ENCODE measurements at regions not wholly inside any gene's neighbourhood (a gene's known extent, or its start where the extent isn't known, plus 50 kb on each side); places are given as distances from the start of the nearest gene placed in this dataset.
"Not testable (repeated sequence)": the region's sequence is repeated elsewhere in the genome, so short reads cannot be mapped to it uniquely, and the experiment has no call there.

DNA sequence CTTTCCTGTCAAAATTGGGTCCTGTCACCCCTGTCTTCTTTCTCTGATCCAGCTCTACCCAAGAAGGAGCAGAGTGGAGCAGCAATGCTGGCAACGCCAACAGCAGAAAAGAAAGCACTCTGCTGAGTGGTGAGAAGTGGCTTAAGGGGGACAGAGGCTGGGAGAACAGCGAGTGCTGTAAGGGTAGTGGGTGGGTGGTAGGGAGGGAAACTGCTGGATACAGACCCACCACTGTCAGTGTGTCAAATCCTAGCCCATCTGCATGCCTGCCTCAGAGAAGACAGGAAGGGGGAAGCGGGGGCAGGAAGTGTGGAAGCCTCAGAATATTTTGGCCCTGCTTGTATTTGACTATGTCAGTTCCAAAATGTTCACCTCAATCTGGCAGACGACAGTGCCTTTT, 170.4 kb upstream of the MAST4 start:
- DNase-seq, result no peak

DNA sequence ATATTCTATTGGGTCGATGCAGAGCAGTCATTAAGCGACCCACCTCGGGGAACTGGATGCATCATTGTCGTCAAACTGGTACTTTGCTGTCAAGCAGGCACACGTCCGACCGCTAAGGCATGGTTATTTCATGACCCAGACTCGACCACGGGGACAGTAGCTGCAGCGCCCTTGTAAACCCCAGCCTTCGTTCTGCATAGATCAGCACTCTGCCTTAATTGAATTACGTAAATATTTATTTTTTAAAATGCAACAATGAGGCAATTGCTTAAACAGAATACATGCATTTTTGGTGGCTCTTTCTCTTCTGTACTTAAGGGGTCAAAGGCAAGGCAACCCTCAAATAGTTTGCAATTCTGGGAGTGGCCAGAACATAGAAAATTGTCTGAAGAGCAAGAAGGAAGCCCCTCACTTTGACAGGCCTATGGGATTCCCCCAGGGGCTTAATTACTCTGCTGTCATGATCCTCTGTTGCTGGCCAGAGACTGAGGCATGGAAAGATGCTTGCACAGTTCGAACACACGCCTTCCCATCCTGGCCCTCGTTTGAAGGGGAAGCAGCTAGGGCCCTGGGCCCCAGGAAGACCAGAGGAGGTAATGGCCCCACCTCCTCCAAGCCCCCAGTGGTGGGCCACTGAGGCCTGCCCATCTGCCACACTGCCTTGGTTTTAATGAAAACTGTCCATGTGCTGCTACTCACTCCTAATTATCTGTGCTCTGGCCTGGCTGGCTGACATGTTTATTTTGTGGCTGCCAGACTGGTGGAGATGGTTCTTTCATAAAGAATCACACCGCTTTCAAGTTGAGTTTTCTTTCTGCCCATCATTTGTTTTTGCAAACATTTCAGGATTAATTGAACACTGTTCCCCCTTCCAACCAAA, 169.7 kb upstream of the MAST4 start:
- DNase-seq, result no peak

GRCh38 chr5:66427139-66427442, 169.1 kb upstream of the MAST4 start:
- no peak for DNase-seq

DNA sequence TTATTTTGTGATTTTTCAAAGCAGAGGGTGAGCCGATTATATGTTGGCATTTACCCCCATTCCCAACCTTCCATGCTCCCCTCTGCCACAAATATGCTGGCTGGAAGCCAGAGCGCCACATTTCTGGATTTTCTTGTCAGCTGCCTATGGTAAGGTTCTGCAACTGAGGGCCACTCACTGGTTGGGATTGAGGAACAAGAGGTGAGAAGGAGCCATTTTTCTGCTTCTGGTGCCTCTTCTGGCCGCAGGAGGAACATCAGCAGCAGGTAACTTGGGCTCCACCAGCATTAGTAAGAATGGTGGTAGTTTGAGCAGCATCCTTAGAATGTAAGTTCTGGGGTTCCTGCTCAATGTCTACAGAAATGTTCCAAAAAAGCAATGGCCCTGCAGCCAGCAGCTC, 159.5 kb upstream of the MAST4 start:
- peak; percentile 6 for DNase-seq

GRCh38 chr5:66438087-66438486, 158.1 kb upstream of the MAST4 start:
- no peak for DNase-seq

DNA sequence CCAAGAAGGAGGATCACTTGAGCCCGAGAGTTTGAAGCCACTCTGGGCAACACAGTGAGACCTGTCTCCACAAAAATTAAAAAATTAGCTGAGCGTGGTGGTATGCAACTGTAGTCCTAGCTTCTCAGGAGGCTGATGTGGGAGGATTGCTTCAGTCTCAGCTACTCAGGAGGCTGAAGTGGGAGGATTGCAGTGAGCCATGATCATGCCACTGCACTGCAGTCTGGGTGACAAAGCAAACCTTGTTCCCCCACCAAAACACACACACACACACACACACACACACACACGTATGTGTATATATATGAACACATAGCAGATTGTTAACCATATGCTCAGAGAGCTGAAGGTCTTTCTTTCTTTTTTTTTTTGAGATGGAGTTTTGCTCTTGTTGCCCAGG, 157.5 kb upstream of the MAST4 start:
- DNase-seq, result no peak

DNA sequence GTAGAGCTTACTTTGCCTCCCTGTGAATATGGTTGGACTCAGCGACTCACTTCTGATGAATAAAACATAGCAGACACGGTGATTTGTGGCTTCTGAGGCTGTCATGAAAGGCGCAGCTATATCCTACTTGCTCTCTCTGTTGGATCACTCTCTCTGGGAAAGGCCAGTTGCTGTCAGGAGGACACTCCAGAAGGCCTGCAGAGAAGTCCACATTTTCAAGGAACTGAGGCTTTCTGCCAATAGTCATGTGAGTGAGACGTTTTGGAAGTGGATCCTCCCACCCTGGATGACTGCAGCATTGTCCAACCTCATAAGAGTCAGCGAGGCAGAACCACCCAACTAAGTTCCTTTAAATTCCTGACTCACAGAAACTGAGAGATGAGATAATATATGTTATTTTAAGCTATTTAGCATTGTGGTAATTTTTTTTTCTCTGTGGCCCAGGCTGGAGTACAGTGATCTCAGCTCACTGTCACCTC, 156.0 kb upstream of the MAST4 start:
- DNase-seq, result no peak

DNA sequence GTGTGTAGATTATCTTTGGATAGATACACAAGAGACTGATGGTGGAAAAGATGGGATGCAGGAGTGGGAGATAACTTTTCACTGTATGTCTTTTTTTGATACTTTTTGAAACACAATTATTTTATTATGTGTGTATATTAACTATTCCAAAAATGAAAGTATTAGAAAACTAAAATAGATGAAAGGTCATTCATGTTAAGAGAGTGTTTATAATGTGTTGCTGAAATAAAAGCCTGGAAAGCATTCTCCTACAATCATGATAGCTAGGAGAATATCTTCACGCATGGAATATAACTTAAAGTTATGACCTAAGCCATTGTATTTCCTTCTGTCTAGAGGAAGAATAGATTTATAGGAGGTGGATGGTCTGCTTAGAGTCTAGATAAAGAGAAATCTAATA, 154.8 kb upstream of the MAST4 start:
- no peak for DNase-seq

DNA sequence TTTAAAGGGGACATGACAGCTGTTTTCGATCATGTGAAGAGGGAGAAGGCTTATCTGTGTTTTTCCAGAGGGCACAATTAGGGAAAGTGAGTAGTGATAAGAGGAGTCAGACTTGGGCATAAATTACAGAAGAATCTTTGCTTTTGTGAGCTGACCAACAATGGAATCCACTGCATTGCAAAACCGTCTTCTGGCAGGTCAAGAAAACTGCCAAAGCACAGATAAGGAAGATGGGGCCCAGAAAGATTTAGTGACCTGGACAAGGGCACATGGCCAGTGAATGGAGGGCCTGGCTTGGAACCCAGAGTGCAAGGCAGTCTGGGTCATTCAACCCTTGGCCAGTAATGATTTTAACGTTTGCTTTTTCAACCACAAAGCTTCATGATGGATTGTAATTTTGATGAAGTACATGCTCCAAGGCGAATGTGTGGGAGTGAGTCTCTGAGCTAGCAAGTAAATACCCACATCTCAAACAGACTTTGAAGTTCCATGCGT, 153.2 kb upstream of the MAST4 start:
- no peak for DNase-seq

DNA sequence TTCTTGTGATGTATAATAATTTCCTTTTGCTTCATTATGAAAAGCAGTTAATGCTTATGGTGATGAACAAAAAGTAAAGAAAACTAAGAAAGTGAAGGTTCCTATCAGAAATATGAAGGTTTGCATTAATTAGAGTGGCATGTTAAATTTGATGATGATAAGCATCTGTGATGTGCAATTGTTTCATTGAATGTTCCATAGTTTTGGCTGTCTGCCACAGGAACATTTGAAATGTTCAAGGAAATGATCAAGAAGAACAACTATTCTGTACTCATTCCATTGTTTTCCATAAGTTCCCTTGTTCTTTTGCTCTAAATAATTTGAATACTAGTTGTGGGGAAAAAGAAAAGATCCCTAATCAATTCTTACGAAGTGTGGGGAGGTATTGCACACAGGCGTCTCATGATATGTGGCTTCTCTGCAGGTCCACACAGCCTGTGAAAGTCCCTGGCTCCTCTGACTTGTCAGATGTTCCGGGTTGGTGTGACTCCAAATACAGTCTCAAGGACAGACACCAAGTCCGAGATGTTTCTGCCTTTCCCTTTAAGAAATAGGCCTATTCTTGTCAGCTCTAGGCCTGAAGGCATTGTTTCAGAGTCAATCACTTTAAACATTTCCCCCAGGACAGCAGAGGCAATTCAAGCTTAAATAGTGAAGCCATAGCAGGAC, 152.6 kb upstream of the MAST4 start:
- DNase-seq, result no peak

GRCh38 chr5:66448070-66448469, 148.1 kb upstream of the MAST4 start:
- not testable (repeated sequence) for DNase-seq

DNA sequence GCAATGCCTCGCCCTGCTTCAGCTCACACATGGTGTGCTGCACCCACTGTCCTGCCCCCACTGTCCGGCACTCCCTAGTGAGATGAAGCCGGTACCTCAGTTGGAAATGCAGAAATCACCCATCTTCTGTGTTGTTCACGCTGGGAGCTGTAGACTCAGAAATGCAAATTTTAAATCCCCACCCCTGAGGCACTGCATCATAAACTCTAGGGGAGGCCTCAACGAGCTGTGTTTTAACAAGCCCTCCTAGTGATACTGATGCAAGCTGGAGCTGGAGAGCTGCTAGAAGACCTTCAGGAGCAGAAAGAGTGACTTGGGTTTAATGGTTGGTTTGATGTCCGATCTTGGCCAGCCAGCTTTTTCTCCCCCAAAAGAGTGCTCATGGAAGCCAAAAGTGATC, 146.0 kb upstream of the MAST4 start:
- no peak for DNase-seq

DNA sequence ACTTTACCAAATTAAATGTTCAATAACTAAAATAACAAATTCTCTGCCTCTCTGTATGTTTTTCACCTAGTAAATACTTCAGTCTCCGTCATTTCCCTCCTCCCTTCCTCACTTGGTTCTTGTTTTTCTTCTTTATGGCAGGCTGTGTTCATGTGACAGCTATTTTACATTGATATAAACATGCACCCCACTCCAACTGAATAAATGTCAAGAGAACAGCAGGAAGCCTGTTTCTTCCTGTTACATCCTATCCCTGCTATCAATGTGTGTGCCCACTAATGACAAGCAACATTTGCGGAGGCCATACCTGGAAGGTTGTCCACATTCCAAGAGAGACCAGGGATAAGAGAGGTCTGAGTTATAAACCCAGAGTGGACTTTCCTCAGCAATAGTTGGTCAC, 145.2 kb upstream of the MAST4 start:
- no peak for DNase-seq

- DNase-seq, result no peak
Measured at GRCh38 chr5:66452109-66452508, 144.1 kb upstream of the MAST4 start.

- no peak for DNase-seq
Measured at GRCh38 chr5:66454186-66455078, 141.8 kb upstream of the MAST4 start.

GRCh38 chr5:66459728-66460127, 136.5 kb upstream of the MAST4 start:
- DNase-seq, result no peak

GRCh38 chr5:66467564-66467963, 128.6 kb upstream of the MAST4 start:
- no peak for DNase-seq

DNA sequence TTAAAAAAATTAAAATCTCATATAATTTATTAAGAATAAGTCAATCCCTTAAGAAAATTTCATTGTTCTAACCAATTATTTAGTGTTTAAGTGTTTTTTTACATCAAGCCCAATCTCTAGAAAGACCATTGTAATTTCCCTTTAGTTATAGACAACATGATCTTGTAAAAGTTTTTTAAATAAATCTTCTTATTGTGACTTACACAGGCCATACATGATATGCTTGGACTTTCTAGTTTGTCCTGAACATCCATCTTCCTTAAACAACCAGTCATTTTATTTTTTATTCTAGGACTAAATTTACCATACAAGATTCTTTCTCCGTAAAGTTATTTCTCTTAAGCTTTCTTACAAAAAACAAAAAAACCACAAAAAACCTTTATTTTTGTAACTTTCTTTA, 126.5 kb upstream of the MAST4 start:
- no peak for DNase-seq

GRCh38 chr5:66472010-66472409, 124.2 kb upstream of the MAST4 start:
- no peak for DNase-seq

- no peak for DNase-seq
Measured at GRCh38 chr5:66475731-66476130, 120.5 kb upstream of the MAST4 start.

GRCh38 chr5:66477596-66477995, 118.6 kb upstream of the MAST4 start:
- no peak for DNase-seq

GRCh38 chr5:66494437-66494836, 101.8 kb upstream of the MAST4 start:
- peak; percentile 26 for DNase-seq

DNA sequence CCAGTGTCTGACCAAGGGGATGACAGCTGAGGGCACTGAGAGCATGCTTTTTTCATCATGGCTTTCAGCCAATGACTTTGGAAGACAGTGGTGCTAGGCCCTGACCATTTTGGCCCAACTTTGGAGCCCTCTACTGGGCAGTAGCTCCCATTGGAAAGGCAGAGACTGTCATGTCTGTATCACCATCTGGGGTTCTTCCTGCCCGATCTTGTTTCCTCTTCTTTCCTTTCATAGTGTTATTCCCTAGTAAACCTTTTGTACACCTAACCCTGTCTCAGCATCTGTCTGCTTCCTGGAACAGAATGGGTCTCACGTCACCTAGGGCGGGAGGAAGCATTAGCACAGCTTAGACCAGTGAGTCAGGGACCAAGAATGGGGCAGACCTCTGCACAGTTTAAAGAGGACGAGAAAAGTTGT, 97.4 kb upstream of the MAST4 start:
- peak; percentile 49 for DNase-seq

Data from RPMI8226 (cell line).